RWPE1 (cell line): ENCODE measurements at regions not wholly inside any gene's neighbourhood (a gene's known extent, or its start where the extent isn't known, plus 50 kb on each side); places are given as distances from the start of the nearest gene placed in this dataset.

Experiments
- CTCF ChIA-PET: fragments of 350-600 bp; sonication (Branson Sonifier 250); formaldehyde crosslinking; extraction: SDS; loops from one replicate; lab custom pipeline; 2021; lab: Yijun Ruan, JAX
- POLR2A ChIA-PET: fragments of 400-600 bp; formaldehyde crosslinking; extraction: SDS; loops from one replicate; lab custom pipeline; 2020; ENCODE audit warnings: antibody characterized with exemption; ENCODE audit not compliant: low non-redundant PET; lab: Yijun Ruan, JAX
- DNase-seq: peaks from one replicate; pipeline ENCODE4 v3.0.0; 2012; ENCODE audit warnings: low spot score
- H3K27ac ChIP-seq: fragments of 450-650 bp; 2 replicates; pipeline ENCODE4 v1.5.1; 2017
- TF ChIP-seq, protein P1 (sequence below): fragments of 450-650 bp; conservative IDR thresholded peaks from 2 replicates; pipeline ENCODE4 v1.5.1; 2017; ENCODE audit warnings: low read depth, mild to moderate bottlenecking

DNA sequence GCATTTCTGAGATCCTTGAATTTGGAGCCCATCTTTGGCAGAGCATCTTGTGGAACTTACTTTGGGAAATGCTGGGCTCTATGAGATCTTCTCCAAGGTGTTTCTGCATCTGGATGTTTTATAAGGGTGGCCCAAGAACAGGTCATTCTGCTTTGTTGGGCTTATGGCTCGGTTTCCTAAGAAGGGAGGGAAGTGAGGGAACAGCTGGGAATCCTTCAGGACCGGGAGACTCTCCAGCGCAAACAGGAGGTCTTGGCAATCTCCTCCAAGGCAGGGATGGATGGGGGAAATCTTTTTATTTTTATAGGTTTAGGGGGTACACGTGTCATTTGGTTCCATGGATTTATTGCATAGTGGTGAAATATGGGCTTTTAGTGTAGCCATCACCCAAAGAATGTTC, 54.7 kb downstream of the IRX3 start:
- CTCF ChIA-PET = no interaction called here
- POLR2A ChIA-PET = no interaction called here
- DNase-seq = no peak
- H3K27ac ChIP-seq = no peak overlapping the region
- TF ChIP-seq, protein P1, sequence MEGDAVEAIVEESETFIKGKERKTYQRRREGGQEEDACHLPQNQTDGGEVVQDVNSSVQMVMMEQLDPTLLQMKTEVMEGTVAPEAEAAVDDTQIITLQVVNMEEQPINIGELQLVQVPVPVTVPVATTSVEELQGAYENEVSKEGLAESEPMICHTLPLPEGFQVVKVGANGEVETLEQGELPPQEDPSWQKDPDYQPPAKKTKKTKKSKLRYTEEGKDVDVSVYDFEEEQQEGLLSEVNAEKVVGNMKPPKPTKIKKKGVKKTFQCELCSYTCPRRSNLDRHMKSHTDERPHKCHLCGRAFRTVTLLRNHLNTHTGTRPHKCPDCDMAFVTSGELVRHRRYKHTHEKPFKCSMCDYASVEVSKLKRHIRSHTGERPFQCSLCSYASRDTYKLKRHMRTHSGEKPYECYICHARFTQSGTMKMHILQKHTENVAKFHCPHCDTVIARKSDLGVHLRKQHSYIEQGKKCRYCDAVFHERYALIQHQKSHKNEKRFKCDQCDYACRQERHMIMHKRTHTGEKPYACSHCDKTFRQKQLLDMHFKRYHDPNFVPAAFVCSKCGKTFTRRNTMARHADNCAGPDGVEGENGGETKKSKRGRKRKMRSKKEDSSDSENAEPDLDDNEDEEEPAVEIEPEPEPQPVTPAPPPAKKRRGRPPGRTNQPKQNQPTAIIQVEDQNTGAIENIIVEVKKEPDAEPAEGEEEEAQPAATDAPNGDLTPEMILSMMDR = no peak

DNA sequence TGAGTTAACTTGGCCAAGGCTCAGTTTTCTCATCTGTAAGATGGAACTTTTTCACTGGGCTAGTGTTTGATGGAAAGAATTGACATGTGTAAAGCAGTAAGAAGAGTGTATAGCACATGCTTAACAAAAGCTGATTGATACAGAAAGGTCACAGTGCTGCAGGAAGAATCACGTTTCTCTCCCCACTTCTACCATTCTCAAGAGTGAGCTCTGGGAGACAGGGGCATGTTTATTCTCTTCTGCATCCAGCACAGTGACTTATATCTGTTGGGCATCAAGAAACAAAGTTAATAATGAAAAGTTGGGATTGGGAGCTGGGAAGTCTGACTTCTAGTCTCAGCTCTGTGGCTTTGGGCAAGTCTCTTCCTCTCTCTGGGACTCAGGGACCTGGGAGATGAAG, 55.3 kb downstream of the IRX3 start:
- H3K27ac ChIP-seq = no peak overlapping the region
- DNase-seq = no peak
- TF ChIP-seq, protein P1 = no peak
- ChIA-PET POLR2A (no interaction called here), CTCF (no interaction called here)

DNA sequence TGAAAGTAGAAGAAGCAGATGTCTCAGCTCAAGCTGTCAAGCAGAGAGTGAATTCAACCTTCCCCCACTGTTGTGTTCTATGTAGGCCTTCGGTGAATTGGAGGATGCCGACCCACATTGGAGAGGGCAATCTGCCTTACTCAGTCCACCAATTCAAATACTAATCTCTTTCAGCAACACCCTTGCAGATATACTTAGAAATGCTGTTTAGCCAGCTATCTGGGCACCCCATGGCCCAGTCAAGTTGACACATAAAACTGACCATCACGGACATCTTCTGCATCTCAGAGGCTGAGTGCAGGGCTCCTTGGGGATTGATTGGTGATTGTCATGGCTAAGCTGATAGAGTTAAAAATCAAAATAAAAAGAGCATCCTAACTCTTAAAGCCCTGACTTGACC, 58.3 kb downstream of the IRX3 start:
- DNase-seq = no peak
- ChIA-PET POLR2A (no interaction called here), CTCF (no interaction called here)
- no peak overlapping the region for H3K27ac ChIP-seq
- TF ChIP-seq, protein P1 = no peak

DNA sequence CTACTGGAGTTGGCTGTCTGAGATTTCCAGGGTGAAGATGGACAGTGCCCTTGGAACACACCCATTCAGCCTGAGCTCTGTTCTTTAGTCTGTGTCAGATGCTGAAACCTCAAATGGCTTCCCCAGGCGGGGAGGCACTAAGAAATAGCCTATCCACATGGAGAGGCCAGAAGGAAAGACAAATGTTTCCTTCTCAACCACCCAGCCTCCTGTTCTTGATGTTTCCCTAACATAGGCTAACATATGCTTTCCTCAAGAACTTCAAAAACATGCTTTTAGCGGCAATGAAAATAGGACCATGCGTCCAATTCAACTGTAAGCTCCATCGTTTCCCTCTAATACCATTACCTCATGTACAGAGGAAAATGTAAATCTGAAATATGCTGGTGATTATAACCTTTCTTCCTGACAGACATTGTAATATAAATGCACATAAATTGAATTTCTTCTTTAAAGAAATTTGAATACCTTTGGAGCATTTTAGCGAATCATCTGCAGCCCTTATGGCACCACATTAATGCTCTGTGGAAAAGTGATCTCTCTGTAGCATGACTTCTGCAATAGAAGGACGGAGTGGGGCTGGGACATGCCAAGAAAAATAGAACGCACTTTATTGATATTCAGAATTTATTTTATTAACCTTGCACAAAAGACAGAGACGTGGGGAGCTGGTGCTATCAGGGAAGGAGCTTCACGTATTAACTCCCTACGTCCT, 60.1 kb downstream of the IRX3 start:
- DNase-seq = no peak
- ChIA-PET POLR2A (no interaction called here), CTCF (no interaction called here)

DNA sequence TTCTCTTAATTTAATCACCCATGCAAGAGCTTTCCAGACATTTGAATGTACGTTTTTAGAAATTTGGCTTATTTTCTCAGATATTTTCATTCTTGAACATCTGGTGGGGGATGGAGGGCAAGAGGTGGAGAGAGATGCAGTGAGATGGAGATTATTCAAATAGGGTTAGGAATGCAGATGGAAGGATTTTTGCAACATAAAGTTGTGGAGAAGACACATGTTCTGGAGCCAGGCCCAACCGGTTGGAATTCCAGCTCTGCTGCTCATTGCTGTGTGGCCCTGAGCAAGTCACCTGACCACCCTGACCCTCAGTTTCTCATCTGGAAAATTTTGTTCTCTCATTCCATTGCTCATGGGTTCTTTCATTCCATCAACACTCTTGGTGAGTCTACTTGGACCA, 66.9 kb downstream of the IRX3 start:
- H3K27ac ChIP-seq = no peak overlapping the region
- ChIA-PET CTCF (no interaction called here), POLR2A (no interaction called here)
- DNase-seq = no peak
- TF ChIP-seq, protein P1 = no peak

More for the DNA sequence above, 60.1 kb downstream of the IRX3 start:
- no peak overlapping the region for H3K27ac ChIP-seq
- TF ChIP-seq, protein P1 = no peak

DNA sequence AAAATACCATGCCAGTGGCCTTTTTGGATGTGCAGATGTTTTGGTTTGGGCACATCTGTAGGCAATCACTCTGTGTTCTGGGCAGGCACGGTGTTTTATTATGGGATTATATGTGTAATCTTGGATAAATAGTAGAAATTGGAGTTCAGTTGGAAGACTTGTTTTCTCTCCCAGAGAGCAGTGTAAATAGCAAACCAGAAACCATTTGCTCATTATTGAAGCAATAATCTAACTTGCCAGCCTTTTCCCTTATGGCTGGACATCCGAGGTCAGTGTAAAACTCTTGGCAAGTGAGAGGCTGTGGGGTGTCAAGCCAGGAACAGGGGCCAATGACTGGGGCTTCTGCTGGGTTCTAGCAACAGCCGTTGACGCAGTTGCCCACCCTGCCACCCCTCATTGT, 69.9 kb downstream of the IRX3 start:
- H3K27ac ChIP-seq = no peak overlapping the region
- CTCF ChIA-PET = no interaction called here
- TF ChIP-seq, protein P1 = no peak

More for the DNA sequence above, 69.9 kb downstream of the IRX3 start:
- DNase-seq = no peak
- POLR2A ChIA-PET = no interaction called here
